ENCODE measurements at regions not wholly inside any gene's neighbourhood (a gene's known extent, or its start where the extent isn't known, plus 50 kb on each side); places are given as distances from the start of the nearest gene placed in this dataset.

GRCh38 chr14:98844456-98844855, 427.5 kb downstream of the BCL11B start:
- Histone ChIP-seq H3K4me3 (no peak overlapping the region), H2AFZ (no peak overlapping the region), H3K9me3 (ENCODE audit: low read depth) (no peaks in the 10 kb centered on the region), H3K4me1 (ENCODE audit: insufficient read depth) (no peaks in the 10 kb centered on the region), H3K4me2 (ENCODE audit: unreplicated experiment) (no peak overlapping the region), H3F3A (ENCODE audit: insufficient read depth) (no peaks in the 10 kb centered on the region), H4K20me1 (ENCODE audit: insufficient read depth) (no peaks in the 10 kb centered on the region), H3K27me3 (replicated peaks; ENCODE audit: insufficient read depth) (no peaks in the 10 kb centered on the region), H3K9me2 (ENCODE audit: insufficient read depth) (no peaks in the 10 kb centered on the region), H3K79me2 (ENCODE audit: insufficient read depth) (no peaks in the 10 kb centered on the region), H3K27ac (no peak overlapping the region), H3K36me3 (ENCODE audit: low read depth) (no peaks in the 10 kb centered on the region), H3K9ac (no peak overlapping the region)
- TF ChIP-seq EZH2phosphoT487 (IDR thresholded peaks at IDR 0.05; ENCODE audit: insufficient read depth, low read depth) = no peak
- no peak for TF ChIP-seq EZH2 (IDR thresholded peaks at IDR 0.05; ENCODE audit: insufficient read depth, poor library complexity, severe bottlenecking)
- in situ Hi-C loops (cut with MboI) = no loop called here
- no peak for DNase-seq

GRCh38 chr14:98847521-98848468, 424.2 kb downstream of the BCL11B start:
- H3K36me3 ChIP-seq (ENCODE audit: low read depth) = no peaks in the 10 kb centered on the region
- H4K20me1 ChIP-seq (ENCODE audit: insufficient read depth) = no peaks in the 10 kb centered on the region
- H3K4me3 ChIP-seq = no peak overlapping the region
- H2AFZ ChIP-seq = no peak overlapping the region
- no peak overlapping the region for H3K9ac ChIP-seq
- H3K4me1 ChIP-seq (ENCODE audit: insufficient read depth) = no peaks in the 10 kb centered on the region
- in situ Hi-C loops (cut with MboI) = no loop called here
- no peaks in the 10 kb centered on the region for H3K79me2 ChIP-seq (ENCODE audit: insufficient read depth)
- WGBS, 2 experiments (ENCODE audit: low coverage in 1 of 2, low lambda C conversion rate in 2 of 2, missing lambda C conversion rate in 2 of 2) = 49 to 55% methylated on average over 11 of the region's 11 CpGs
- TF ChIP-seq EZH2 (IDR thresholded peaks at IDR 0.05; ENCODE audit: insufficient read depth, poor library complexity, severe bottlenecking) (no peak), EZH2phosphoT487 (IDR thresholded peaks at IDR 0.05; ENCODE audit: insufficient read depth, low read depth) (no peak)
- H3K9me2 ChIP-seq (ENCODE audit: insufficient read depth) = no peaks in the 10 kb centered on the region
- no peak for DNase-seq
- H3K4me2 ChIP-seq (ENCODE audit: unreplicated experiment) = no peak overlapping the region
- H3K27ac ChIP-seq = no peak overlapping the region
- H3K27me3 ChIP-seq (replicated peaks; ENCODE audit: insufficient read depth) = no peaks in the 10 kb centered on the region
- no peaks in the 10 kb centered on the region for H3F3A ChIP-seq (ENCODE audit: insufficient read depth)
- no peaks in the 10 kb centered on the region for H3K9me3 ChIP-seq (ENCODE audit: low read depth)

- no peaks in the 10 kb centered on the region for H3K27me3 ChIP-seq (replicated peaks; ENCODE audit: insufficient read depth)
- H3K4me2 ChIP-seq (ENCODE audit: unreplicated experiment) = no peak overlapping the region
- H4K20me1 ChIP-seq (ENCODE audit: insufficient read depth) = no peaks in the 10 kb centered on the region
- H3K9ac ChIP-seq = no peak overlapping the region
- H3K4me1 ChIP-seq (ENCODE audit: insufficient read depth) = no peaks in the 10 kb centered on the region
- H3K9me3 ChIP-seq (ENCODE audit: low read depth) = no peaks in the 10 kb centered on the region
- no peaks in the 10 kb centered on the region for H3K9me2 ChIP-seq (ENCODE audit: insufficient read depth)
- H3K79me2 ChIP-seq (ENCODE audit: insufficient read depth) = no peaks in the 10 kb centered on the region
- in situ Hi-C loops (cut with MboI) = no loop called here
- no peaks in the 10 kb centered on the region for H3K36me3 ChIP-seq (ENCODE audit: low read depth)
- H3K27ac ChIP-seq = no peak overlapping the region
- no peak overlapping the region for H2AFZ ChIP-seq
- WGBS, 2 experiments (ENCODE audit: low coverage in 1 of 2, low lambda C conversion rate in 2 of 2, missing lambda C conversion rate in 2 of 2) = 63 to 67% methylated on average over 10 of the region's 10 CpGs
- no peaks in the 10 kb centered on the region for H3F3A ChIP-seq (ENCODE audit: insufficient read depth)
- H3K4me3 ChIP-seq = no peak overlapping the region
- TF ChIP-seq EZH2phosphoT487 (IDR thresholded peaks at IDR 0.05; ENCODE audit: insufficient read depth, low read depth) (no peak), EZH2 (IDR thresholded peaks at IDR 0.05; ENCODE audit: insufficient read depth, poor library complexity, severe bottlenecking) (no peak)
- no peak for DNase-seq
Measured at GRCh38 chr14:98853063-98853729, 418.8 kb downstream of the BCL11B start.

GRCh38 chr14:98855926-98856715, 415.9 kb downstream of the BCL11B start:
- H3K27ac ChIP-seq = no peak overlapping the region
- H3K9me3 ChIP-seq (ENCODE audit: low read depth) = no peaks in the 10 kb centered on the region
- H3K4me1 ChIP-seq (ENCODE audit: insufficient read depth) = no peaks in the 10 kb centered on the region
- H2AFZ ChIP-seq = no peak overlapping the region
- 71 to 73% methylated on average over 13 of the region's 13 CpGs for WGBS, 2 experiments (ENCODE audit: low coverage in 1 of 2, low lambda C conversion rate in 2 of 2, missing lambda C conversion rate in 2 of 2)
- no peaks in the 10 kb centered on the region for H3K36me3 ChIP-seq (ENCODE audit: low read depth)
- no peaks in the 10 kb centered on the region for H3K79me2 ChIP-seq (ENCODE audit: insufficient read depth)
- no peaks in the 10 kb centered on the region for H3F3A ChIP-seq (ENCODE audit: insufficient read depth)
- no peaks in the 10 kb centered on the region for H3K9me2 ChIP-seq (ENCODE audit: insufficient read depth)
- DNase-seq = no peak
- H4K20me1 ChIP-seq (ENCODE audit: insufficient read depth) = no peaks in the 10 kb centered on the region
- H3K4me2 ChIP-seq (ENCODE audit: unreplicated experiment) = no peak overlapping the region
- H3K4me3 ChIP-seq = no peak overlapping the region
- in situ Hi-C loops (cut with MboI) = no loop called here
- no peak overlapping the region for H3K9ac ChIP-seq
- TF ChIP-seq EZH2phosphoT487 (IDR thresholded peaks at IDR 0.05; ENCODE audit: insufficient read depth, low read depth) (no peak), EZH2 (IDR thresholded peaks at IDR 0.05; ENCODE audit: insufficient read depth, poor library complexity, severe bottlenecking) (no peak)
- no peaks in the 10 kb centered on the region for H3K27me3 ChIP-seq (replicated peaks; ENCODE audit: insufficient read depth)

All from GM23248 (cell line).